ENCODE measurements at regions not wholly inside any gene's neighbourhood (a gene's known extent, or its start where the extent isn't known, plus 50 kb on each side); places are given as distances from the start of the nearest gene placed in this dataset.

DNA sequence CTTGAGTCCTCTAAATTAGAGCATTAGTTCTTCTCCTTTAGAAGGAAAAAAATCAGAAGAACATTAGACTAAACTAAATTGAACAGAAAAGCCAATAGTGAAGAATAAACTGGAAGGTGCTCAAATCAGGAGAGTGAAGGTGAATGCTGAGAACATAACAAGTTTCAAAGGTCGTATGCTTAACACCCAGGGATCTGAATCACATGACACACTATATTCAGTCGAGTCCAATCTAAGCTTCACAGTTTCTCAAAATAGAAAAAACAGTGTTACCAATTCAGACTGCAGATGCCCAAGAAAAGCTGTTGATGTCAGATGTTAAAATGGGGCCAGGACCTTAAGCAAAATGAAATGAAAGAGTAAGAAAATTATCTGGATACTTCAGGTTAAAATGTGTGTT is 614.5 kb downstream of the EFNA5 start:
- in situ Hi-C loops (cut with HindIII; ENCODE audit: low pct_unique_long_range_greater_than_20kb, low sequenced_read_pairs), result no loop called here
- DNase-seq (ENCODE audit: low read depth in 1 of 2, low spot score in 1 of 2), result no peak
- TF ChIP-seq JUND (IDR thresholded peaks at IDR 0.05; ENCODE audit: low read depth), result no peak

DNA sequence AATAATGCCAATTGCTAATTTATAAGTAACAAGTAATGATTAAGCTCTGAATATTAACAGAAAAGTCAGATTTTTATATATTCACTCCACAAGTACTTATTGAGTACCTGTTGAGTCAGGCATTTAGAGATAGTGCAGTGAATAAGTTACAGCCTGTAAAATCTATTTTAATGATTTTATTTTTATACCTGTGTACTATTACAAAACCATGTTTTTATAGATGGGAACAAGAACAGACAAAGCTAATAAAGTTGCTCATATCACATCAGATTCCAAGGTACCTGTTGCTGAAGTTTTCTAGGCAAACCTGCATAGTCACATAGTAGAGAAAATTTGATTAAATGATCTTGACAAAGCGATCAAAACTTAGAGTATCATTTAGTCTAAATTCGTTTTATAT is 623.7 kb downstream of the EFNA5 start:
- DNase-seq (ENCODE audit: low read depth in 1 of 2, low spot score in 1 of 2), result no peak
- in situ Hi-C loops (cut with HindIII; ENCODE audit: low pct_unique_long_range_greater_than_20kb, low sequenced_read_pairs), result no loop called here
- TF ChIP-seq JUND (IDR thresholded peaks at IDR 0.05; ENCODE audit: low read depth), result no peak

DNA sequence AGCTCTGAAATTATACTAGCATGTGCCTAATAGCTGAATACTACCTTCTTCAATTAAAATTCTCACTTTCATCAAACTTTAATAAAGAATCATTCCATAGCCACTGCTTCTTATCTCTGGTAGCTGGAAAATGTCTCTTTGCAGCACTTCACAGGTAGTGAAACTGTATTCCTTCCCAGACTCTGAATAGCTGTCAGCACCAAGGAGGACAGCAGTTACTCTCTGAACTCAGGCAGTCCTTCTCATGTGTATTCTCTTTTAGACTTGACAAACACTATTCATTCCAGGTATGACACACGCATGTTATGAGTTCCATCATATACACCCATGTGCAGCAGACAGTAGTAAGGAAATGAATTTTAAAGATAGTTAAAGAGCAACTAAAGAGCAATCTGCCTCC is 627.1 kb downstream of the EFNA5 start:
- in situ Hi-C loops (cut with HindIII; ENCODE audit: low pct_unique_long_range_greater_than_20kb, low sequenced_read_pairs), result no loop called here
- DNase-seq (ENCODE audit: low read depth in 1 of 2, low spot score in 1 of 2), result no peak
- no peak for TF ChIP-seq JUND (IDR thresholded peaks at IDR 0.05; ENCODE audit: low read depth)

DNA sequence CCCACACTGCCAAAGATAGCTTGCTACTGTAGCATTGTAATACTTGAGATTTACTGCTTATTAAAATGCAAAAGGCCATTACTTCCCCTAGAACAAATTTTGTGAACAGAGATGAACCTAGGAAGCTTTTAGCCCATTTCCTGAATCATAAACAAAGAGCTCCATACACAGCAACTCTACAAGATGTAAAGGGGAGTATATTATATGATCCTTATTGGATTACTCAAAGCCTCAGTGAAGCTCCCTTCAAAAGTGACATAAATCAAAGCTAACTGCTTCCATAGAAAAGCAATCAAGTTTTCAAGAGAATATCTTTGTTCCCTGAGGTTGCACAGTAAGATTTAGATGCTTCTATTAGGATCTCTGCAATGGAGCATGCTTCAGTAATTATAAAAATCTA is 629.8 kb downstream of the EFNA5 start:
- in situ Hi-C loops (cut with HindIII; ENCODE audit: low pct_unique_long_range_greater_than_20kb, low sequenced_read_pairs), result no loop called here
- no peak for DNase-seq (ENCODE audit: low read depth in 1 of 2, low spot score in 1 of 2)
- no peak for TF ChIP-seq JUND (IDR thresholded peaks at IDR 0.05; ENCODE audit: low read depth)

DNA sequence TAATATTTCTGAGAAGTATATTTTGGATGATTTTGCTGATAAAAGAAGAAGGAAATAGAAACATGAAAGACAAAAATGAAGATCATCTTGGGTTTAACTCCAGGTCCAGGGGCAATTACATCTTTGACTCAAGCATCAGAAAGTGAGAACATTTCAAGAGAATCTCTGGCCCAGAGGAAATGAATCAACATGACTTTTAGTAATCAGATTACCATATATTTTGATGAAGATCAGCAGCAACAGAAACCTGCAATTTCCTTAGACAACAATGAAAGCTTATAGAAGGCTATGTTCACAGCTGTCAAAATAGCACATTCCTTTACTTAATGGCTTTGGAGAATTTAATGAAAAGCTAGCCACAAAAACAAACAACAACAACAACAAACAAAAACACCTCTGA is 638.1 kb downstream of the EFNA5 start:
- in situ Hi-C loops (cut with HindIII; ENCODE audit: low pct_unique_long_range_greater_than_20kb, low sequenced_read_pairs), result no loop called here

DNA sequence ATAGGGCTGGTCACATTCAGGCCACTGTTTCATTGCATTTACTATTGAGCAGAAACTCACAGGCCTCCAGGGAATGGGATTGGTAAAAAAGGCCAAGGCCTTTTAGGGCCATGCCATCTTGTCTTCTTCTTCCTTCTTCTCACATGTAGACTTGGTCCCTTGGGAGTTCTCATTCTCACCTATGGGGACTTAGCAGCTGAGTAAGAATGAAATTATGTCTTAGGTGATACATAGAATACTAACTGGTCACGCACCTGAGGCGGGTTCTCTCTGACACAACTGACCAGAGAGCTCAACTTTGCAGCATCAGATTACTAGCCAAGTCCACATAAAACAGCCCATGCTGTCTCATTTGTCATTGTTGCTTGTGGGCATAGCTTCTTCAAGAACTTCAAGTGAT is 641.8 kb downstream of the EFNA5 start:
- no peak for TF ChIP-seq JUND (IDR thresholded peaks at IDR 0.05; ENCODE audit: low read depth)
- in situ Hi-C loops (cut with HindIII; ENCODE audit: low pct_unique_long_range_greater_than_20kb, low sequenced_read_pairs), result no loop called here
- no peak for DNase-seq (ENCODE audit: low read depth in 1 of 2, low spot score in 1 of 2)

More for the DNA sequence above, 638.1 kb downstream of the EFNA5 start:
- no peak for TF ChIP-seq JUND (IDR thresholded peaks at IDR 0.05; ENCODE audit: low read depth)
- DNase-seq (ENCODE audit: low read depth in 1 of 2, low spot score in 1 of 2), result no peak

DNA sequence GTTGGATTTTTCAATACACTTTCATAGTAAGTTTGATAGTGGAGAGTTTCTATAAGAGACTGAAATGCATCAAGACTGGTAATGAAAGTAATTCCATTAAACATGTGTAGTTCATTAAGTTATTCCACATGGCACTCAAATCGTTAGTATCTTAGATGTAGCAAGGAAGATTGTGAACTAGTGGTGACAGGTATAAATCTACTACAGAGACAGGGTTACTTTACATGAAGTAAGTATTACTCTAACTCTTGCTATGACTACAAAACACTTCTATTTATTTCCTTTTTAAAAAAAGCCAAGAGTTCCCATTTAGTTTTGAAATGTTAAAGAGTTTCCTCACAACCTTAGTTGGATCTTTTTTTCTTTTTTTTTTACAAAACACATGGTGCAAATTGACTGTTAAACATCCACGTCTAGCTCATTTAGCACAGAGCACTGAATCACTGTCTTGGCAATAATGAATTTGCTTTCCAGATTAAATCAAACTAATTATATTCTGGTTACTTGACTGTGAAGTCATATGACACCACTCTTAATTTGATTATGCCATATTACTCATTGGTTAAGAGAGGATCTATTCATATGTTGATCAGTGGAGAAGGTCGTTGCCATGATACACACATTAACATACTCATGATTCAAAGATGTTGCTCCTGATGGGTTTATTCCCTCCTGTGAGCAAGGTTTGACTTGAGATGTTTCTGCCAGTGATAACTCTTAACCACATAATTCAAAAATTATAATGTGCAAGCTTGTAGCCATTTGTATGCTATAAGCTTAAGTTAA is 644.8 kb downstream of the EFNA5 start:
- DNase-seq (ENCODE audit: low read depth in 1 of 2, low spot score in 1 of 2), result no peak
- no peak for TF ChIP-seq JUND (IDR thresholded peaks at IDR 0.05; ENCODE audit: low read depth)
- in situ Hi-C loops (cut with HindIII; ENCODE audit: low pct_unique_long_range_greater_than_20kb, low sequenced_read_pairs), result no loop called here

DNA sequence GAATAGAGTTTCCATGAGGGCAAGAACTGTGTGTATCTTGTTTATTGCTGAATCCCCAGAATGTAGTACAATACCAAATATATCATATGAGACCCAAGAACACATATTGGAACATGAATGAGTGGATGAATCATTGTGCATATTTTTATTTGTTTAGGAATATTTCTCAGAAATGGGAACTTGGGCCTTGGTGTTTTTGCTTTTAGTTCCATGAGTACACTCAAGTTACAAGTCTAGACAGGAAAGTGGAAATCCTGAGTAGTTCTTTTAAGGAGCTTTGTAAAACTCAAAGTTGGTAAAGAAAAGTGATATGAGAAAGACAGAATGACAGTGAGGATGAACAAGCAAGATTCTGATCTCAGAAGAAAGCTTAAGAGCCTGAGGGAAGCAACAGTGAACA is 647.0 kb downstream of the EFNA5 start:
- no peak for DNase-seq (ENCODE audit: low read depth in 1 of 2, low spot score in 1 of 2)
- TF ChIP-seq JUND (IDR thresholded peaks at IDR 0.05; ENCODE audit: low read depth), result no peak
- in situ Hi-C loops (cut with HindIII; ENCODE audit: low pct_unique_long_range_greater_than_20kb, low sequenced_read_pairs), result no loop called here

DNA sequence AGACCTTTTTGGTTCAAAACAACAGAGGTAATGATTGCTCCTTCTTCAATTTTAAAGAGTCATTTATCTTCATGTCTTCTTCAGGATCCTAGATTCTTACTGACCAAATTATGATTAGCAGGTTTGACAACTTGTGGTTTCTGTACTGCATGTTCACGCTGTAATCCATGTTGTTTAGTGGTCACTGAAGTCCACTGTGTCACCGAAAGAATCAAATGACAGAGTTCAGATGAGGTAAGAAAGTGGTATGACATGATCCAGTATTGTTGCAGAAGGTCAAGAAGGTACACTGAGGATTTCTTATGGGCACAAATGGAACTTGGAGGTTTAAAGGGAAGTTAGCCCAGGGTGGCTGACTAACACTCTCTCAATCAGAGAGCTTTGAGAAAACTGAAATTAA is 649.2 kb downstream of the EFNA5 start:
- TF ChIP-seq JUND (IDR thresholded peaks at IDR 0.05; ENCODE audit: low read depth), result no peak
- in situ Hi-C loops (cut with HindIII; ENCODE audit: low pct_unique_long_range_greater_than_20kb, low sequenced_read_pairs), result no loop called here
- DNase-seq (ENCODE audit: low read depth in 1 of 2, low spot score in 1 of 2), result peak in 1 of 2 experiments; percentile 20

DNA sequence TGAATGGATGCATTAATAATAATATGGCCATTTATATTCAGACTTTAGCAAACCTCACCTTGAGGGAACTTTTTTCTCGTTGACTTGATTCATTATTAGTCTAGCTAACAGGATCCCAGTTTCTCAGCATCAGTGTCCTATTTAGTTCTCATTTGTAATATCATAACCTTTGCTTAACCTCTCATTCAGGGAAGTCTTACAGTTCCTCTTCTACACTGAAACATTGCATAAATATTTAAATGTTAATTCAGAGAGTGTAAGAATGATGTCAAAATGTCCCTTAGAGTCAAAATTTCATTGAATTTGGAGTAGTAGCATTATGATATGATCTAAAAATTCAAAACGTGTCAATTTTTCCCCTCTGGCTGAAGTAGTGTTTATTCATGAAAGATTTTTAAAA is 650.1 kb downstream of the EFNA5 start:
- in situ Hi-C loops (cut with HindIII; ENCODE audit: low pct_unique_long_range_greater_than_20kb, low sequenced_read_pairs), result no loop called here
- no peak for TF ChIP-seq JUND (IDR thresholded peaks at IDR 0.05; ENCODE audit: low read depth)
- no peak for DNase-seq (ENCODE audit: low read depth in 1 of 2, low spot score in 1 of 2)

DNA sequence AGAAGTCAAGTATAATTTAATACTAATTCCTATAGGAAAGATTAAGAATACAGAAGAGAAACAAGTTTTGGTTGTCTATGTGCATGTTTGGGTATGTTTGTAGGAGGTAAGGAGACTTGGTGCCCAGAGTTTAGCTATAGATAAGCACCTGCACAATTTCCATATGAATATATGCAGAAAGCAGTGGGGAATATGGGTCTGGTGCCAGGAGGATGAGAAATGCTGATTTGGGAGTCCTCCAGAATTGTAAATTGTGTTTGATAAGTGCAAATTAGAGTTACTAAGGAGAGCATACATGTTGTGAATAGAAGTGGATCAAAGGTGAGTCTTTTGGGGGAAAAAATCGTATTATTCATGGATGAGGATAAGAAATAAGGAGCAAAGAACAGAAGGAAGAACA is 653.1 kb downstream of the EFNA5 start:
- TF ChIP-seq JUND (IDR thresholded peaks at IDR 0.05; ENCODE audit: low read depth), result no peak

DNA sequence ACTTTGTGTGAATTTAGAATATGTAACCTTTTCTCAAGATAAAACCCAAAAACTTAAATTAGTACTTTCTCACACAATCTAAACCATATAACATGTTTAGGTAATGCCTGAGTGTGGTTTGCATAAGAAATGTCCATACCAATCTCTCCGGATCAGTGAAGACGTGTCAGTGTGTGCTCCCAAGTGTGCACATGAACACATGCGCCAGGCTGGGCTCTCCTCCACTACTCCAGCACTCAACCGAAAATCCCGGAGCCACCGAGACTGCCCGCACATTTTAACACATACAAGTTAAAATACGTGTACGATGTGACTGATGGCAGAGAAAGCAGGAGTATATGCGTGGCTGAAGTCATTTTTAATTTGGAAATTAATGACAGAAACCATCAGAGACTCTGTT is 658.4 kb downstream of the EFNA5 start:
- in situ Hi-C loops (cut with HindIII; ENCODE audit: low pct_unique_long_range_greater_than_20kb, low sequenced_read_pairs), result no loop called here
- no peak for TF ChIP-seq JUND (IDR thresholded peaks at IDR 0.05; ENCODE audit: low read depth)
- DNase-seq (ENCODE audit: low read depth in 1 of 2, low spot score in 1 of 2), result no peak

More for the DNA sequence above, 653.1 kb downstream of the EFNA5 start:
- in situ Hi-C loops (cut with HindIII; ENCODE audit: low pct_unique_long_range_greater_than_20kb, low sequenced_read_pairs), result no loop called here
- DNase-seq (ENCODE audit: low read depth in 1 of 2, low spot score in 1 of 2), result no peak

DNA sequence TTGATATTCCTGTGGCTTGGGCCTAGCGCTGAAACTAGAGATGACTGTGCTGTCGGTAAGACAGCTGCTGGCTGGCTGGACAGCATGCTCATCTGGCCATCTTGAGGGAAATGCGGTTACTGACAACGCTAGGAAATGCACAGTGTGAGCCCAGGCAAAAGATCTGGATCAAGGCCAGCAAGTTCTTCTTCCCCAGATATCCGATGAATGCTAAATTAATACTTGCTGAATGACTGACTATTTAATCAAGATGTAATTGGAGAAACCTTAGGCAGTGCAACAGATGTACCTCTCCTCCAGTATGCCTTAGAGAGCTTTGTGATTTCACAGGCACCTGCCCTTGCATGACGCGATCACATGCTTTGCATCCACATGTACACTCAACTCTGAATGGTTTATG is 659.1 kb downstream of the EFNA5 start:
- TF ChIP-seq JUND (IDR thresholded peaks at IDR 0.05; ENCODE audit: low read depth), result no peak
- no peak for DNase-seq (ENCODE audit: low read depth in 1 of 2, low spot score in 1 of 2)

DNA sequence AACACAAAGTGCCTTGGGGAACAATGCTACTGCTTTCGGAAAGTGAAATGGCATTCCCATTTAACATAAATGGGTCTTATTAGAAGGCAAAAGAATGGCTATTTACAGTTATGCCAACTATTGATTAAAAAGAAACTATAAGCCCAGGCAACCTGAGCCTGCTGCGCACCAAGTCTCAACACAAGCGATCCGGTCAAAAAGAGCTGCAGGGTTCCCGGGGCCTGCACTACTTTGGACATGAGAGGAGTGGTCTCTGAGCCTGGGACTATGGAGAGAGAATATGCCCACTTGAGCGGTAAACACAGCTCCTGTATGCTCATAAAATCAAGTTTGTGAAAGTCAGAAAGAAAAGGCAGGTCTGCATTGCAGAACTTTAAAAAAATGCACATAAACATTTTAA is 660.7 kb downstream of the EFNA5 start:
- no peak for DNase-seq (ENCODE audit: low read depth in 1 of 2, low spot score in 1 of 2)
- no peak for TF ChIP-seq JUND (IDR thresholded peaks at IDR 0.05; ENCODE audit: low read depth)
- in situ Hi-C loops (cut with HindIII; ENCODE audit: low pct_unique_long_range_greater_than_20kb, low sequenced_read_pairs), result no loop called here

More for the DNA sequence above, 659.1 kb downstream of the EFNA5 start:
- in situ Hi-C loops (cut with HindIII; ENCODE audit: low pct_unique_long_range_greater_than_20kb, low sequenced_read_pairs), result no loop called here
